H9 (cell line): ENCODE measurements at regions not wholly inside any gene's neighbourhood (a gene's known extent, or its start where the extent isn't known, plus 50 kb on each side); places are given as distances from the start of the nearest gene placed in this dataset.

Experiments
- DNase-seq: peaks from one replicate; pipeline ENCODE4 v3.0.0-alpha.2; 2017
- H2AFZ ChIP-seq: one replicate; pipeline ENCODE4 v1.6.1; 2013; ENCODE audit warnings: mild to moderate bottlenecking, low read length, control low read depth, moderate library complexity
- H2AK5ac ChIP-seq: 2 replicates; pipeline ENCODE4 v1.6.1; 2013; ENCODE audit warnings: low read length, control low read depth, mixed read lengths; ENCODE audit not compliant: insufficient read length
- H2BK120ac ChIP-seq: one replicate; pipeline ENCODE4 v1.6.1; 2013; ENCODE audit warnings: low read depth, mild to moderate bottlenecking, low read length, control low read depth, inconsistent platforms; ENCODE audit not compliant: poor library complexity, severe bottlenecking
- H2BK12ac ChIP-seq: 2 replicates; pipeline ENCODE4 v1.6.1; 2013; ENCODE audit warnings: low read length, control low read depth, mixed read lengths, low read depth; ENCODE audit not compliant: insufficient read length
- H2BK15ac ChIP-seq: 2 replicates; pipeline ENCODE4 v1.6.1; 2013; ENCODE audit warnings: low read depth, low read length, control low read depth
- H2BK20ac ChIP-seq: one replicate; pipeline ENCODE4 v1.6.1; 2013; ENCODE audit warnings: low read depth, mild to moderate bottlenecking, low read length, control low read depth, inconsistent platforms; ENCODE audit not compliant: poor library complexity, severe bottlenecking
- H2BK5ac ChIP-seq: 2 replicates; pipeline ENCODE4 v1.6.1; 2013; ENCODE audit warnings: low read length, control low read depth, mixed read lengths; ENCODE audit not compliant: insufficient read length
- H3K14ac ChIP-seq: 2 replicates; pipeline ENCODE4 v1.6.1; 2013; ENCODE audit warnings: low read length, control low read depth; ENCODE audit not compliant: insufficient read depth
- H3K18ac ChIP-seq: 2 replicates; pipeline ENCODE4 v1.6.1; 2013; ENCODE audit warnings: low read depth, mild to moderate bottlenecking, mixed read lengths, low read length, control low read depth; ENCODE audit not compliant: insufficient read length
- H3K23ac ChIP-seq: 2 replicates; pipeline ENCODE4 v1.6.1; 2013; ENCODE audit warnings: low read length, control low read depth, mixed read lengths, low read depth; ENCODE audit not compliant: insufficient read length
- H3K23me2 ChIP-seq: 2 replicates; pipeline ENCODE4 v1.6.1; 2013; ENCODE audit warnings: low read depth, mild to moderate bottlenecking, mixed read lengths, low read length, control low read depth; ENCODE audit not compliant: insufficient read length, poor library complexity, severe bottlenecking
- H3K27ac ChIP-seq: 2 replicates; pipeline ENCODE4 v1.5.1; 2013; ENCODE audit warnings: low read length, control low read depth, mixed read lengths, low read depth; ENCODE audit not compliant: insufficient read length
- H3K27me3 ChIP-seq: 2 replicates; pipeline ENCODE4 v1.6.1; 2013; ENCODE audit warnings: low read length, control low read depth, inconsistent platforms; ENCODE audit not compliant: insufficient read depth
- H3K4ac ChIP-seq: 2 replicates; pipeline ENCODE4 v1.6.1; 2013; ENCODE audit warnings: low read depth, mild to moderate bottlenecking, control low read depth, inconsistent platforms, low read length, moderate library complexity
- H3K4me1 ChIP-seq: 2 replicates; pipeline ENCODE4 v1.6.1; 2013; ENCODE audit warnings: low read length, control low read depth, inconsistent platforms; ENCODE audit not compliant: insufficient read depth
- H3K4me2 ChIP-seq: 2 replicates; pipeline ENCODE4 v1.6.1; 2013; ENCODE audit warnings: low read length, control low read depth, mixed read lengths; ENCODE audit not compliant: insufficient read length, insufficient read depth
- H3K56ac ChIP-seq: 2 replicates; pipeline ENCODE4 v1.6.1; 2013; ENCODE audit warnings: low read depth, mild to moderate bottlenecking, mixed read lengths, low read length, control low read depth; ENCODE audit not compliant: insufficient read length
- H3K79me1 ChIP-seq: 2 replicates; pipeline ENCODE4 v1.6.1; 2013; ENCODE audit warnings: low read depth, mild to moderate bottlenecking, moderate library complexity, low read length, control low read depth, inconsistent platforms; ENCODE audit not compliant: insufficient read depth, poor library complexity, severe bottlenecking
- H3K79me2 ChIP-seq: 2 replicates; pipeline ENCODE4 v1.6.1; 2013; ENCODE audit warnings: low read length, control low read depth, inconsistent platforms; ENCODE audit not compliant: insufficient read depth
- H3K9ac ChIP-seq: 2 replicates; pipeline ENCODE4 v1.6.1; 2013; ENCODE audit warnings: low read length, control low read depth, mixed read lengths; ENCODE audit not compliant: insufficient read length; ENCODE audit errors: extremely low read depth
- H3K9me3 ChIP-seq: one replicate; pipeline ENCODE4 v1.6.1; 2013; ENCODE audit warnings: low read depth, low read length, inconsistent platforms; ENCODE audit not compliant: control insufficient read depth
- H3T11ph ChIP-seq: one replicate; pipeline ENCODE4 v1.6.1; 2013; ENCODE audit warnings: mild to moderate bottlenecking, low read length, control low read depth, inconsistent platforms
- H4K20me1 ChIP-seq: one replicate; pipeline ENCODE4 v1.6.1; 2013; ENCODE audit not compliant: control insufficient read depth, insufficient read length, insufficient read depth
- H4K5ac ChIP-seq: 2 replicates; pipeline ENCODE4 v1.6.1; 2013; ENCODE audit warnings: low read depth, mild to moderate bottlenecking, mixed read lengths, low read length, control low read depth; ENCODE audit not compliant: insufficient read length
- H4K8ac ChIP-seq: replicated peaks from 2 replicates; pipeline ENCODE4 v1.6.1; 2013; ENCODE audit warnings: low read length, control low read depth, mixed read lengths, low read depth; ENCODE audit not compliant: insufficient read length
- H4K91ac ChIP-seq: 2 replicates; pipeline ENCODE4 v1.6.1; 2013; ENCODE audit warnings: low read depth, mild to moderate bottlenecking, moderate library complexity, mixed read lengths, low read length, control low read depth; ENCODE audit not compliant: insufficient read length
- H3K27ac Mint-ChIP-seq, 3 experiments: 2 replicates in 2 of 3; 3 replicates in 1 of 3; pipeline ENCODE4 v1.8.0; 2020 to 2021; ENCODE audit warnings: mixed read lengths in 3 of 3, mild to moderate bottlenecking in 1 of 3, moderate library complexity in 1 of 3
- H3K27me3 Mint-ChIP-seq: 2 replicates; pipeline ENCODE4 v1.8.0; 2021; ENCODE audit warnings: low read depth, mild to moderate bottlenecking, moderate library complexity, mixed read lengths
- H3K36me3 Mint-ChIP-seq, 3 experiments: 2 replicates in 2 of 3; 3 replicates in 1 of 3; pipeline ENCODE4 v1.8.0; 2020 to 2021; ENCODE audit warnings: low read depth in 3 of 3, mixed read lengths in 3 of 3; ENCODE audit not compliant: insufficient read depth in 1 of 3
- H3K4me1 Mint-ChIP-seq, 2 experiments: 2 replicates each; pipeline ENCODE4 v1.8.0; 2020; ENCODE audit warnings: mixed read lengths in 2 of 2
- H3K4me3 Mint-ChIP-seq, 2 experiments: 2 replicates in 1 of 2; 3 replicates in 1 of 2; pipeline ENCODE4 v1.8.0; 2020 to 2021; ENCODE audit warnings: mild to moderate bottlenecking in 2 of 2, mixed read lengths in 2 of 2, moderate library complexity in 1 of 2
- H3K9me3 Mint-ChIP-seq, 2 experiments: 2 replicates in 1 of 2; 3 replicates in 1 of 2; pipeline ENCODE4 v1.8.0; 2020; ENCODE audit warnings: mild to moderate bottlenecking in 2 of 2, mixed read lengths in 2 of 2, moderate library complexity in 1 of 2
- CTCF ChIP-seq: fragments of 200-600 bp; sonication (generic); conservative IDR thresholded peaks from 3 replicates; pipeline ENCODE4 v1.8.0; 2021; ENCODE audit warnings: antibody characterized with exemption, mild to moderate bottlenecking
- WGBS: extraction: QIAGEN DNeasy Blood & Tissue Kit; methylation state at CpG from one replicate; pipeline ENCODE4 v1.1.7; 2013; ENCODE audit warnings: missing lambda C conversion rate, low lambda C conversion rate, mixed read lengths; ENCODE audit not compliant: insufficient read length; ENCODE audit errors: extremely low coverage; 5-methylcytosine and 5-hydroxymethylcytosine counted together

GRCh38 chr4:91909963-91910362, 393.8 kb upstream of the GRID2 start:
- Histone ChIP-seq H4K20me1 (no peaks in the 10 kb centered on the region), H3K79me2 (no peaks in the 10 kb centered on the region), H2BK120ac (no peak overlapping the region), H3K9ac (no peak overlapping the region), H3K79me1 (no peaks in the 10 kb centered on the region), H2AK5ac (no peak overlapping the region), H3K4me2 (no peak overlapping the region), H3K4ac (no peak overlapping the region), H2BK20ac (no peak overlapping the region), H2AFZ (no peak overlapping the region), H3K23me2 (no peaks in the 10 kb centered on the region), H2BK15ac (no peak overlapping the region), H3T11ph (no peak overlapping the region), H4K5ac (no peak overlapping the region), H4K8ac (no peak overlapping the region), H4K91ac (no peak overlapping the region), H3K23ac (no peak overlapping the region), H2BK12ac (no peak overlapping the region), H3K18ac (no peak overlapping the region), H3K4me1 (0 out of 2 replicates have a peak, but pooled peaks cover under 1% of the 10 kb centered on the region), H3K14ac (no peak overlapping the region), H3K27ac (no peak overlapping the region), H3K9me3 (no peaks in the 10 kb centered on the region), H3K56ac (no peak overlapping the region), H3K27me3 (no peaks in the 10 kb centered on the region), H2BK5ac (no peak overlapping the region)
- Mint-ChIP-seq H3K9me3 (no peaks in the 10 kb centered on the region), H3K27ac (no peak overlapping the region), H3K27me3 (no peaks in the 10 kb centered on the region), H3K4me1 (peaks cover 4 to 5% of the 10 kb centered on the region in 2 experiments), H3K4me3 (no peak overlapping the region), H3K36me3 (no peaks in the 10 kb centered on the region)
- no peak for TF ChIP-seq CTCF
- no CpG with 5 or more reads among the region's 2 CpGs for WGBS
- DNase-seq = no peak
